H1 (cell line): ENCODE measurements at regions not wholly inside any gene's neighbourhood (a gene's known extent, or its start where the extent isn't known, plus 50 kb on each side); places are given as distances from the start of the nearest gene placed in this dataset.

Experiments
- CTCF ChIA-PET: fragments of 300-600 bp; sonication (Branson Sonifier 250); formaldehyde crosslinking; loops from one replicate; lab custom pipeline; 2021; ENCODE audit not compliant: partially characterized antibody; lab: Charles Lee
- POLR2A ChIA-PET: fragments of 300-600 bp; sonication (Branson Sonifier 250); formaldehyde crosslinking; loops from one replicate; lab custom pipeline; 2021; ENCODE audit warnings: inconsistent platforms; ENCODE audit not compliant: partially characterized antibody; lab: Charles Lee
- DNase-seq, 2 experiments: peaks; one replicate each; pipeline versions ENCODE4 v3.0.0 to v3.0.0-alpha.2; 2010 to 2022; ENCODE audit warnings: low spot score in 2 of 2, low read depth in 1 of 2, mixed read lengths in 1 of 2
- FAIRE-seq: peaks from 2 replicates; lab custom pipeline; 2011; peaks lifted over from hg19 to GRCh38; lab: Jason Lieb, UNC
- H2AFZ ChIP-seq: 2 replicates; pipeline ENCODE4 v1.8.1; 2012; ENCODE audit warnings: low read length, inconsistent platforms
- H2AK5ac ChIP-seq: 2 replicates; pipeline ENCODE4 v1.6.1; 2013; ENCODE audit warnings: low read depth, low read length
- H2BK120ac ChIP-seq: replicated peaks from 2 replicates; pipeline ENCODE3; 2013; ENCODE audit warnings: low read depth, low read length, inconsistent platforms
- H2BK12ac ChIP-seq: 2 replicates; pipeline ENCODE4 v1.6.1; 2013; ENCODE audit warnings: low read depth, low read length
- H2BK15ac ChIP-seq: 2 replicates; pipeline ENCODE4 v1.6.1; 2013; ENCODE audit warnings: low read length
- H2BK20ac ChIP-seq: 2 replicates; pipeline ENCODE4 v1.6.1; 2013; ENCODE audit warnings: low read length
- H2BK5ac ChIP-seq: 2 replicates; pipeline ENCODE4 v1.6.1; 2013; ENCODE audit warnings: low read depth, low read length
- H3K14ac ChIP-seq: 2 replicates; pipeline ENCODE4 v1.6.1; 2013; ENCODE audit warnings: inconsistent platforms; ENCODE audit not compliant: insufficient read length
- H3K18ac ChIP-seq: 2 replicates; pipeline ENCODE4 v1.6.1; 2013; ENCODE audit warnings: low read length; ENCODE audit errors: extremely low read depth
- H3K23ac ChIP-seq: 2 replicates; pipeline ENCODE4 v1.6.1; 2013; ENCODE audit warnings: inconsistent platforms; ENCODE audit not compliant: insufficient read length
- H3K23me2 ChIP-seq: 2 replicates; pipeline ENCODE4 v1.6.1; 2013; ENCODE audit warnings: low read depth, low read length
- H3K27ac ChIP-seq: 2 replicates; pipeline ENCODE4 v1.6.1; 2011; ENCODE audit warnings: low read depth, low read length, inconsistent platforms
- H3K27me3 ChIP-seq, 4 experiments: replicated peaks in 1 of 4; 1 replicate in 1 of 4; 2 replicates in 3 of 4; pipeline versions ENCODE4 v1.6.1 to v1.8.1; 2011 to 2013; ENCODE audit warnings: low read length in 3 of 4, mild to moderate bottlenecking in 3 of 4, inconsistent platforms in 2 of 4, mixed read lengths in 2 of 4, moderate library complexity in 1 of 4; ENCODE audit not compliant: control insufficient read depth in 3 of 4, insufficient read depth in 3 of 4; ENCODE audit errors: extremely low read depth in 1 of 4
- H3K36me3 ChIP-seq, 4 experiments: 2 replicates each; pipeline versions ENCODE4 v1.6.1 to v1.8.1; 2011 to 2013; ENCODE audit warnings: mild to moderate bottlenecking in 4 of 4, low read length in 3 of 4, moderate library complexity in 2 of 4, control low read depth in 1 of 4, inconsistent platforms in 1 of 4; ENCODE audit not compliant: insufficient read depth in 4 of 4, control insufficient read depth in 2 of 4
- H3K4ac ChIP-seq: replicated peaks from 2 replicates; pipeline ENCODE3; 2013; ENCODE audit warnings: low read length, low read depth, mixed read lengths, inconsistent platforms; ENCODE audit not compliant: insufficient read length
- H3K4me1 ChIP-seq, 4 experiments: replicated peaks in 1 of 4; 1 replicate in 1 of 4; 2 replicates in 3 of 4; pipeline versions ENCODE4 v1.6.1 to v1.8.1; 2011 to 2013; ENCODE audit warnings: low read length in 3 of 4, inconsistent platforms in 2 of 4, mixed read lengths in 1 of 4; ENCODE audit not compliant: insufficient read depth in 4 of 4, control insufficient read depth in 3 of 4
- H3K4me2 ChIP-seq, 2 experiments: 2 replicates each; pipeline versions ENCODE4 v1.6.1 to v1.8.1; 2011 to 2013; ENCODE audit warnings: low read depth in 2 of 2, low read length in 2 of 2, control low read depth in 1 of 2, inconsistent platforms in 1 of 2, mild to moderate bottlenecking in 1 of 2; ENCODE audit not compliant: insufficient read depth in 1 of 2
- H3K4me3 ChIP-seq, 4 experiments: fragments of 200-600, 300-600 bp in 1 of 4; sonication (generic), shearing (Covaris generic), sonication (Bioruptor Twin) in 1 of 4; 2 replicates each; pipeline versions ENCODE4 v1.5.1 to v1.8.1; 2011 to 2016; ENCODE audit warnings: low read length in 4 of 4, low read depth in 3 of 4, control low read depth in 2 of 4, inconsistent platforms in 2 of 4, mild to moderate bottlenecking in 2 of 4, mixed read lengths in 1 of 4, moderate library complexity in 1 of 4; ENCODE audit not compliant: insufficient read depth in 2 of 4; ENCODE audit errors: extremely low read depth in 1 of 4
- H3K56ac ChIP-seq: replicated peaks from 2 replicates; pipeline ENCODE3; 2013; ENCODE audit warnings: low read depth, mild to moderate bottlenecking, mixed read lengths, low read length, inconsistent platforms; ENCODE audit not compliant: insufficient read length
- H3K79me1 ChIP-seq: 2 replicates; pipeline ENCODE4 v1.6.1; 2013; ENCODE audit warnings: low read depth, low read length, control low read depth
- H3K79me2 ChIP-seq, 2 experiments: 2 replicates each; pipeline versions ENCODE4 v1.6.1 to v1.8.1; 2012 to 2013; ENCODE audit warnings: low read length in 2 of 2, mild to moderate bottlenecking in 2 of 2, inconsistent platforms in 1 of 2; ENCODE audit not compliant: insufficient read depth in 2 of 2, control insufficient read depth in 1 of 2
- H3K9ac ChIP-seq, 4 experiments: replicated peaks in 1 of 4; 1 replicate in 1 of 4; 2 replicates in 3 of 4; pipeline versions ENCODE4 v1.6.1 to v1.8.1; 2011 to 2013; ENCODE audit warnings: low read depth in 3 of 4, low read length in 3 of 4, control low read depth in 2 of 4, mild to moderate bottlenecking in 2 of 4, moderate library complexity in 2 of 4, inconsistent platforms in 1 of 4; ENCODE audit errors: extremely low read depth in 1 of 4
- H3K9me3 ChIP-seq, 2 experiments: 2 replicates each; pipeline versions ENCODE4 v1.6.1 to v1.8.1; 2012 to 2013; ENCODE audit warnings: mild to moderate bottlenecking in 2 of 2, moderate library complexity in 2 of 2, control low read depth in 1 of 2, inconsistent platforms in 1 of 2, low read depth in 1 of 2, low read length in 1 of 2, mixed read lengths in 1 of 2; ENCODE audit not compliant: insufficient read depth in 2 of 2
- H4K20me1 ChIP-seq, 2 experiments: replicated peaks in 1 of 2; 2 replicates each; pipeline versions ENCODE3 to v1.8.1; 2011 to 2013; ENCODE audit warnings: inconsistent platforms in 2 of 2, low read length in 2 of 2, mild to moderate bottlenecking in 1 of 2; ENCODE audit not compliant: insufficient read depth in 2 of 2, control insufficient read depth in 1 of 2
- H4K5ac ChIP-seq: 2 replicates; pipeline ENCODE4 v1.6.1; 2013; ENCODE audit warnings: low read length, low read depth, mixed read lengths, inconsistent platforms; ENCODE audit not compliant: insufficient read length
- H4K8ac ChIP-seq: 2 replicates; pipeline ENCODE4 v1.8.0; 2013; ENCODE audit warnings: mild to moderate bottlenecking, moderate library complexity, low read length, inconsistent platforms; ENCODE audit not compliant: insufficient read depth; ENCODE audit errors: extremely low read depth
- H4K91ac ChIP-seq: replicated peaks from 2 replicates; pipeline ENCODE3; 2013; ENCODE audit warnings: low read length, mixed read lengths, inconsistent platforms; ENCODE audit not compliant: insufficient read length
- CBX5 ChIP-seq: fragments of 300-800, 300-1000 bp; sonication (generic); IDR thresholded peaks from 2 replicates; pipeline ENCODE4 v1.7.1; 2016; ENCODE audit warnings: antibody characterized with exemption, low read length, low read depth
- CHD2 ChIP-seq: IDR thresholded peaks from 2 replicates; pipeline ENCODE4 v1.6.1; 2012; ENCODE audit warnings: low read length, improper control_type of control experiment
- FOSL1 ChIP-seq: IDR thresholded peaks from 2 replicates; pipeline ENCODE4 v1.6.1; 2011; ENCODE audit warnings: mild to moderate bottlenecking, low read depth, low read length, moderate library complexity; ENCODE audit not compliant: insufficient read depth
- HDAC2 ChIP-seq, 2 experiments: fragments of 300-600 bp in 1 of 2; sonication (generic) in 1 of 2; IDR thresholded peaks; 2 replicates each; pipeline ENCODE4 v1.6.1; 2011 to 2012; ENCODE audit warnings: low read depth in 2 of 2, low read length in 2 of 2, mild to moderate bottlenecking in 2 of 2, moderate library complexity in 2 of 2, borderline replicate concordance in 1 of 2, inconsistent platforms in 1 of 2
- NRF1 ChIP-seq: IDR thresholded peaks from 2 replicates; pipeline ENCODE4 v1.6.1; 2011; ENCODE audit warnings: mild to moderate bottlenecking, low read depth, low read length, improper control_type of control experiment
- POLR2AphosphoS5 ChIP-seq: IDR thresholded peaks from 2 replicates; pipeline ENCODE4 v1.6.1; 2011; ENCODE audit warnings: low read depth, low read length
- RAD21 ChIP-seq, 2 experiments: IDR thresholded peaks in 1 of 2; conservative IDR thresholded peaks in 1 of 2; 2 replicates each; pipeline ENCODE4 v1.6.1; 2011; ENCODE audit warnings: low read depth in 2 of 2, low read length in 2 of 2, improper control_type of control experiment in 1 of 2, inconsistent platforms in 1 of 2, mild to moderate bottlenecking in 1 of 2, moderate library complexity in 1 of 2
- RFX5 ChIP-seq: IDR thresholded peaks from 2 replicates; pipeline ENCODE4 v1.6.1; 2011; ENCODE audit warnings: low read depth, low read length, improper control_type of control experiment, borderline replicate concordance
- SIRT6 ChIP-seq: IDR thresholded peaks from one replicate; pipeline ENCODE4 v1.7.1; 2012; ENCODE audit warnings: low read length, inconsistent platforms
- SUZ12 ChIP-seq: fragments of 200-600 bp; sonication (generic); IDR thresholded peaks from 2 replicates; pipeline ENCODE4 v1.6.1; 2012; ENCODE audit warnings: mild to moderate bottlenecking, inconsistent platforms, low read length, moderate library complexity, mixed read lengths
- TF ChIP-seq, protein P1 (sequence below): IDR thresholded peaks from 2 replicates; pipeline ENCODE4 v1.6.1; 2012; ENCODE audit warnings: inconsistent platforms
- TF ChIP-seq, protein P2 (sequence below): IDR thresholded peaks from 2 replicates; pipeline ENCODE4 v1.6.1; 2011; ENCODE audit warnings: low read depth, mild to moderate bottlenecking, low read length; ENCODE audit not compliant: insufficient read depth
- TF ChIP-seq, protein P3 (sequence below): IDR thresholded peaks from 2 replicates; pipeline ENCODE4 v1.6.1; 2012; ENCODE audit warnings: low read length, inconsistent platforms

- Histone ChIP-seq H3K27ac (no peak overlapping the region), H3K27me3 (no peaks in the 10 kb centered on the region), H3K23ac (no peak overlapping the region), H2BK20ac (no peak overlapping the region), H4K5ac (no peak overlapping the region), H3K56ac (no peak overlapping the region), H3K79me1 (no peaks in the 10 kb centered on the region), H4K20me1 (no peaks in the 10 kb centered on the region), H3K36me3 (no peaks in the 10 kb centered on the region), H2BK12ac (no peak overlapping the region), H2BK120ac (no peak overlapping the region), H4K8ac (no peak overlapping the region), H3K14ac (no peak overlapping the region), H4K91ac (no peak overlapping the region), H3K9me3 (no peaks in the 10 kb centered on the region), H3K4me1 (no peaks in the 10 kb centered on the region), H3K4me3 (no peak overlapping the region), H3K4ac (no peak overlapping the region), H3K79me2 (no peaks in the 10 kb centered on the region), H2BK15ac (no peak overlapping the region), H2AFZ (no peak overlapping the region), H3K9ac (no peak overlapping the region), H3K4me2 (no peak overlapping the region), H2BK5ac (no peak overlapping the region), H3K23me2 (no peaks in the 10 kb centered on the region), H3K18ac (no peak overlapping the region), H2AK5ac (no peak overlapping the region)
- no peak for DNase-seq
- no peak for FAIRE-seq
- ChIA-PET CTCF (no interaction called here), POLR2A (no interaction called here)
- TF ChIP-seq NRF1 (no peak), CBX5 (no peak), FOSL1 (no peak), RAD21 (IDR thresholded peaks at IDR 0.05 in 1 of 2, conservative IDR thresholded peaks at IDR 0.05 in 1 of 2; ENCODE audit: low read depth in 2 of 2, low read length in 2 of 2) (no peak), RFX5 (no peak), CHD2 (no peak), SUZ12 (no peak), SIRT6 (no peak), POLR2AphosphoS5 (no peak), HDAC2 (IDR thresholded peaks at IDR 0.05; ENCODE audit: borderline replicate concordance in 1 of 2, low read depth in 2 of 2, low read length in 2 of 2) (no peak)
- TF ChIP-seq, protein P1, sequence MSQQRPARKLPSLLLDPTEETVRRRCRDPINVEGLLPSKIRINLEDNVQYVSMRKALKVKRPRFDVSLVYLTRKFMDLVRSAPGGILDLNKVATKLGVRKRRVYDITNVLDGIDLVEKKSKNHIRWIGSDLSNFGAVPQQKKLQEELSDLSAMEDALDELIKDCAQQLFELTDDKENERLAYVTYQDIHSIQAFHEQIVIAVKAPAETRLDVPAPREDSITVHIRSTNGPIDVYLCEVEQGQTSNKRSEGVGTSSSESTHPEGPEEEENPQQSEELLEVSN = no peak
- TF ChIP-seq, protein P2, sequence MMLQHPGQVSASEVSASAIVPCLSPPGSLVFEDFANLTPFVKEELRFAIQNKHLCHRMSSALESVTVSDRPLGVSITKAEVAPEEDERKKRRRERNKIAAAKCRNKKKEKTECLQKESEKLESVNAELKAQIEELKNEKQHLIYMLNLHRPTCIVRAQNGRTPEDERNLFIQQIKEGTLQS = no peak
- TF ChIP-seq, protein P3, sequence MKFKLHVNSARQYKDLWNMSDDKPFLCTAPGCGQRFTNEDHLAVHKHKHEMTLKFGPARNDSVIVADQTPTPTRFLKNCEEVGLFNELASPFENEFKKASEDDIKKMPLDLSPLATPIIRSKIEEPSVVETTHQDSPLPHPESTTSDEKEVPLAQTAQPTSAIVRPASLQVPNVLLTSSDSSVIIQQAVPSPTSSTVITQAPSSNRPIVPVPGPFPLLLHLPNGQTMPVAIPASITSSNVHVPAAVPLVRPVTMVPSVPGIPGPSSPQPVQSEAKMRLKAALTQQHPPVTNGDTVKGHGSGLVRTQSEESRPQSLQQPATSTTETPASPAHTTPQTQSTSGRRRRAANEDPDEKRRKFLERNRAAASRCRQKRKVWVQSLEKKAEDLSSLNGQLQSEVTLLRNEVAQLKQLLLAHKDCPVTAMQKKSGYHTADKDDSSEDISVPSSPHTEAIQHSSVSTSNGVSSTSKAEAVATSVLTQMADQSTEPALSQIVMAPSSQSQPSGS = no peak
Observed at GRCh38 chr11:29315275-29315674, 701.6 kb downstream of the KCNA4 start.
